ENCODE measurements at regions not wholly inside any gene's neighbourhood (a gene's known extent, or its start where the extent isn't known, plus 50 kb on each side); places are given as distances from the start of the nearest gene placed in this dataset.

- TF ChIP-seq CTCF (IDR thresholded peaks at IDR 0.05) (no peak), ZFX (IDR thresholded peaks at IDR 0.05; ENCODE audit: borderline replicate concordance) (no peak)
These were observed 1044.0 kb upstream of the CDH6 start for GRCh38 chr5:30149526-30149925.
